Neural crest cell (in vitro differentiated cells): ENCODE measurements at regions not wholly inside any gene's neighbourhood (a gene's known extent, or its start where the extent isn't known, plus 50 kb on each side); places are given as distances from the start of the nearest gene placed in this dataset.

ENCODE experiments used
- DNase-seq: peaks from one replicate; pipeline ENCODE4 v3.0.0; 2021; ENCODE audit warnings: low read depth, mixed read lengths, low spot score
- H3K27ac Mint-ChIP-seq: one replicate; pipeline ENCODE4 v1.8.0; 2021; ENCODE audit warnings: mild to moderate bottlenecking, mixed read lengths; ENCODE audit not compliant: unreplicated experiment
- H3K27me3 Mint-ChIP-seq: 2 replicates; pipeline ENCODE4 v1.8.0; 2021; ENCODE audit warnings: low read depth, mild to moderate bottlenecking, mixed read lengths
- H3K36me3 Mint-ChIP-seq: 2 replicates; pipeline ENCODE4 v1.8.0; 2021; ENCODE audit warnings: low read depth, mild to moderate bottlenecking, mixed read lengths
- H3K4me1 Mint-ChIP-seq: 2 replicates; pipeline ENCODE4 v1.8.0; 2021; ENCODE audit warnings: mixed read lengths
- H3K4me3 Mint-ChIP-seq: one replicate; pipeline ENCODE4 v1.8.0; 2021; ENCODE audit warnings: mild to moderate bottlenecking, mixed read lengths
- H3K9me3 Mint-ChIP-seq: 2 replicates; pipeline ENCODE4 v1.8.0; 2021; ENCODE audit warnings: mixed read lengths
- TF ChIP-seq, protein P1 (sequence below): fragments of 200-600 bp; sonication (generic); conservative IDR thresholded peaks from 2 replicates; pipeline ENCODE4 v1.5.0; 2021; ENCODE audit warnings: antibody characterized with exemption, mild to moderate bottlenecking

DNA sequence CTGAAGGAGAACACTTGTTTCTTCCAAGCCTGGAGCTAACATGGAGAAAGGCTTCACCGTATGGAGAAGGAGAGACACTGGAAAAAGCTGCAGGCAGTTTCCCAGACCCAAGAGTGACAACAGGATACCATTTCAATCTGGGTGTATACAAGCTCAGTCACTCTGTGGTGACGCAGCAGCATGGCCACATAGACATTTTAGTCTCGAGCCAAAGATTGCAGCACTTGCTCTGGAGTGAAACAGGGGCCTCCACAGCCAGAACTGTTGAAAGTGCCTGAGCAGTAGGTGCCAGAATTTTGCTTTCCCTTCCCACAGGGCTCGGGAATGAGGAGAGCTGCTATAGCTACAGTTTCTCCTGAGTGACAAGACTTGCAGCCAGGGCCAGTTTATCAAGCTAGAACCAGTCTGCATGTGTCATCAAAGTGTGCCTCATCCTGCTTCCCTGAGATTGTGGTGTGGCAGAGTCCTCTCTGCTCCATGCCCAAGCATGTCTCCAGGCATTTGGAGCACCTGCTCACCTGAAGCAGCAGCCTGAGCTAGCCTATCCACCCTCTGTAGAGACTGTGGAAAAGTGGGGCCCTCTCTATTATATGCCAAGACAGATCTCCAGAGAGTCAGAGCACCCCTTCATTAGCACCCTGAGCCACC lies 234.6 kb upstream of the CDH19 start:
- no peak for DNase-seq
- H3K36me3 Mint-ChIP-seq: no peaks in the 10 kb centered on the region
- H3K27ac Mint-ChIP-seq: no peak overlapping the region
- peaks cover 2% of the 10 kb centered on the region for H3K9me3 Mint-ChIP-seq
- H3K27me3 Mint-ChIP-seq: no peaks in the 10 kb centered on the region
- no peak overlapping the region for H3K4me3 Mint-ChIP-seq
- TF ChIP-seq, protein P1, sequence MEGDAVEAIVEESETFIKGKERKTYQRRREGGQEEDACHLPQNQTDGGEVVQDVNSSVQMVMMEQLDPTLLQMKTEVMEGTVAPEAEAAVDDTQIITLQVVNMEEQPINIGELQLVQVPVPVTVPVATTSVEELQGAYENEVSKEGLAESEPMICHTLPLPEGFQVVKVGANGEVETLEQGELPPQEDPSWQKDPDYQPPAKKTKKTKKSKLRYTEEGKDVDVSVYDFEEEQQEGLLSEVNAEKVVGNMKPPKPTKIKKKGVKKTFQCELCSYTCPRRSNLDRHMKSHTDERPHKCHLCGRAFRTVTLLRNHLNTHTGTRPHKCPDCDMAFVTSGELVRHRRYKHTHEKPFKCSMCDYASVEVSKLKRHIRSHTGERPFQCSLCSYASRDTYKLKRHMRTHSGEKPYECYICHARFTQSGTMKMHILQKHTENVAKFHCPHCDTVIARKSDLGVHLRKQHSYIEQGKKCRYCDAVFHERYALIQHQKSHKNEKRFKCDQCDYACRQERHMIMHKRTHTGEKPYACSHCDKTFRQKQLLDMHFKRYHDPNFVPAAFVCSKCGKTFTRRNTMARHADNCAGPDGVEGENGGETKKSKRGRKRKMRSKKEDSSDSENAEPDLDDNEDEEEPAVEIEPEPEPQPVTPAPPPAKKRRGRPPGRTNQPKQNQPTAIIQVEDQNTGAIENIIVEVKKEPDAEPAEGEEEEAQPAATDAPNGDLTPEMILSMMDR: no peak
- no peaks in the 10 kb centered on the region for H3K4me1 Mint-ChIP-seq

DNA sequence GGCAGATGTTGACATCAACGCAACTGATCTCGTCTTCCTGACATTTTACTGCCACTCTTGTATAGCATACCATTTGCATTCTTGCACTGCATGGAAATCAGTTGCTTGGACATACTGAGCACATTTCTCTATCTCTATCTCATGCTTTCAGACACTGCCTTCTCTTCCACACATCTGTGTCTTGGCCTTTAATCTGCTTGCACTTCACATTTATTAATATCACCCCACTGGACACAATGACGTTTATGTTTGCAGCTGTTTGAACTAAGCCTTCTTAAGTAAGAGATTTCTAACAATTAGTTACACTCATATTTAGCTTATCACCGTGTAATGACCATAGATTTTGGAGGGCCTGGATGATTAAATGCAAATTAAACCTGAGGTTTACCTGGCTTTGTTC lies 229.8 kb upstream of the CDH19 start:
- no peaks in the 10 kb centered on the region for H3K36me3 Mint-ChIP-seq
- no peak overlapping the region for H3K27ac Mint-ChIP-seq
- H3K4me3 Mint-ChIP-seq: no peak overlapping the region
- TF ChIP-seq, protein P1: no peak
- no peaks in the 10 kb centered on the region for H3K27me3 Mint-ChIP-seq
- H3K9me3 Mint-ChIP-seq: peaks cover 10% of the 10 kb centered on the region
- H3K4me1 Mint-ChIP-seq: no peaks in the 10 kb centered on the region
- DNase-seq: no peak

DNA sequence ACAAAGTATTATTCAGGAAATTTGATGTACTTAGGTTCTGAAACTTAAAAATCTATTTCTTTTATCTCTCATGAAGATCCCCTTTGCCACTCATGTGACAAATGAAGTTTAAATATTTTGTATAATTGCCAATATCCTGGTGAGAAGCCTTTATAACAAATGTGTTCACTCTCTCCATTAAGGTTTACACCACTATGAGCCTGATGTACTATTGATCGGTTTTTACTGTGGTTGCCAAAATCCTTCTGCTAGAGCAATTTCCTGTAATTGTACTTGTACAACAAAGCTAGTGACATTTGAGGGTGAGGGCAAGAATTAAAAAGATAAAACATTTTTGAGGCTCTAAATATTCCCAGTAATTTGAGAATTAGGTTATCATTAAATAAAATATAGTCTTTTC lies 222.3 kb upstream of the CDH19 start:
- Mint-ChIP-seq H3K9me3 (peaks cover 8% of the 10 kb centered on the region), H3K4me3 (no peak overlapping the region), H3K4me1 (no peaks in the 10 kb centered on the region), H3K36me3 (no peaks in the 10 kb centered on the region), H3K27me3 (no peaks in the 10 kb centered on the region), H3K27ac (no peak overlapping the region)
- DNase-seq: no peak
- TF ChIP-seq, protein P1: no peak

DNA sequence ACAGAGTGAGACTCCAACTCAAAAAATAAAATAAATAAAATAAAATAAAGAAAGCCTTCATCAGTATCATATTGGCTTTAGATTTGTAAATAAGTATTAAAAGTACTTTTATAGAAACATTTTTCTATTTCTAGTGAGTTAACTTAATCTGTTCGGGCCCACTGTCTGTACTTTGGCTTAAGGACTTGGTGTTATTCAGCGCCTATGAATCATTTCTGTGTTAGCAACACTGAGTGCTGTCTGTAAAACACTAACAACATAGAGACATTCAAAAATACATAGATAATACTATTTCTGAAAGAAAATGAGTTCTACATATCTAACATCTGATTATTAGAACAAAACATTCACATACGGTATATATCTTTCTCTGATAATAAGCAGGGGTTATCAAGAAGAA lies 221.5 kb upstream of the CDH19 start:
- no peak overlapping the region for H3K4me3 Mint-ChIP-seq
- no peaks in the 10 kb centered on the region for H3K36me3 Mint-ChIP-seq
- DNase-seq: no peak
- TF ChIP-seq, protein P1: no peak
- H3K9me3 Mint-ChIP-seq: peaks cover 6% of the 10 kb centered on the region
- no peaks in the 10 kb centered on the region for H3K4me1 Mint-ChIP-seq
- no peak overlapping the region for H3K27ac Mint-ChIP-seq
- H3K27me3 Mint-ChIP-seq: no peaks in the 10 kb centered on the region

DNA sequence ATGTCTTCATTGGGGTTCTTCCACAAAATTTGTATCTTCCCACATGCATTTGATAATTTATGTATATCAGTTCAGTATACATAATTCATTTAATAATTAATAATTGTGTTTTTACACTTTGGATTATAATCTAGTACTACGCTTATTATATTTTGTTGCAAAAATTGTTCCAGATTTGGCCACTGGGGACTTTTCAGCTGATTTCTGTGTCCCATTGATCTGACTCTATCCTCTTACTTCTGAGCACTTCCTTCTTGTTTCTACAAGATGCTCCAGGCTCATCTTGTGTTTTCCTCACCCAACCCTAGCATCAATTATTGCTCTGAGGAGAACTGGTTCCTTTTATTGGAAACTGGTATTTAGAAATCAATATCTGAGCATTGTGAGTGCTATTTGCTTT lies 215.3 kb upstream of the CDH19 start:
- Mint-ChIP-seq H3K27ac (no peak overlapping the region), H3K27me3 (no peaks in the 10 kb centered on the region), H3K4me1 (no peaks in the 10 kb centered on the region), H3K36me3 (no peaks in the 10 kb centered on the region), H3K9me3 (no peaks in the 10 kb centered on the region), H3K4me3 (no peak overlapping the region)
- TF ChIP-seq, protein P1: peak; percentile 55
- DNase-seq: no peak
